AG04450 (cell line): ENCODE measurements at regions not wholly inside any gene's neighbourhood (a gene's known extent, or its start where the extent isn't known, plus 50 kb on each side); places are given as distances from the start of the nearest gene placed in this dataset.

Experiments
- CTCF ChIA-PET: fragments of 300-600, 350-600 bp; formaldehyde crosslinking; extraction: SDS; loops from one replicate; lab custom pipeline; 2022; ENCODE audit warnings: antibody characterized with exemption, inconsistent platforms; lab: Charles Lee
- POLR2A ChIA-PET: fragments of 350-600 bp; formaldehyde crosslinking; extraction: SDS; loops from one replicate; lab custom pipeline; 2021; ENCODE audit warnings: antibody characterized with exemption, inconsistent platforms; lab: Yijun Ruan, JAX
- DNase-seq: peaks from one replicate; pipeline ENCODE4 v3.0.0-alpha.2; 2011; ENCODE audit warnings: low read depth, low spot score
- H3K27ac ChIP-seq: one replicate; pipeline ENCODE4 v1.5.1; 2012; ENCODE audit warnings: low read depth, low read length, control low read depth
- H3K27me3 ChIP-seq: one replicate; pipeline ENCODE4 v1.6.0; 2012; ENCODE audit warnings: low read length; ENCODE audit not compliant: control insufficient read depth, insufficient read depth
- H3K4me3 ChIP-seq: 2 replicates; pipeline ENCODE4 v1.5.1; 2011; ENCODE audit warnings: mild to moderate bottlenecking, low read depth, low read length, control low read depth
- H3K9me3 ChIP-seq: 2 replicates; pipeline ENCODE4 v1.5.1; 2012; ENCODE audit warnings: low read length; ENCODE audit not compliant: control insufficient read depth, insufficient read depth
- CTCF ChIP-seq: IDR thresholded peaks from 2 replicates; pipeline ENCODE4 v1.5.1; 2011; ENCODE audit warnings: low read depth, low read length, control low read depth, inconsistent platforms

- Histone ChIP-seq H3K27me3 (no peaks in the 10 kb centered on the region), H3K9me3 (peaks cover 9% of the 10 kb centered on the region; the same call in 1 of the 2 replicates), H3K27ac (peak overlapping the region; percentile 85), H3K4me3 (peak overlapping the region; percentile 25)
- DNase-seq: peak; percentile 96
- ChIA-PET POLR2A (interaction anchor here (0.6 to 1.2 kb wide), 2 partner anchors 41 to 221 kb away, joined by 3 read pairs; no protein-coding TSS in a partner anchor), CTCF (interaction anchor here (0.9 to 2.8 kb wide), 7 partner anchors 21 to 322 kb away, joined by 3 to 16 read pairs (median 4); no protein-coding TSS in a partner anchor)
- TF ChIP-seq CTCF: no peak
Measured at GRCh38 chr16:85395207-85395912, 217.8 kb upstream of the GSE1 start.

GRCh38 chr16:85395913-85396878 lies 216.9 kb upstream of the GSE1 start:
- CTCF ChIA-PET: interaction anchor here (0.5 to 2.8 kb wide), 7 partner anchors 20 to 281 kb away, joined by 3 to 7 read pairs (median 4); no protein-coding TSS in a partner anchor

GRCh38 chr16:85396879-85397871 lies 215.9 kb upstream of the GSE1 start:
- H3K9me3 ChIP-seq: peaks cover 12% of the 10 kb centered on the region
- TF ChIP-seq CTCF: no peak
- H3K27ac ChIP-seq: no peak overlapping the region
- ChIA-PET CTCF (interaction anchor here (1.1 to 2.8 kb wide), 2 partner anchors 19 to 24 kb away, joined by 3 to 6 read pairs; no protein-coding TSS in a partner anchor), POLR2A (no interaction called here)
- no peaks in the 10 kb centered on the region for H3K27me3 ChIP-seq
- DNase-seq: no peak
- no peak overlapping the region for H3K4me3 ChIP-seq

More at GRCh38 chr16:85395913-85396878, 216.9 kb upstream of the GSE1 start:
- Histone ChIP-seq H3K27ac (peak overlapping the region; percentile 85), H3K27me3 (no peaks in the 10 kb centered on the region), H3K9me3 (peaks cover 14% of the 10 kb centered on the region), H3K4me3 (peak overlapping the region; percentile 25; the same call in 1 of the 2 replicates)
- TF ChIP-seq CTCF: no peak
- DNase-seq: no peak
- POLR2A ChIA-PET: interaction anchor here (1.2 kb wide), 1 partner anchor 220 kb away, joined by 3 read pairs; no protein-coding TSS in a partner anchor

GRCh38 chr16:85398050-85398451 lies 215.1 kb upstream of the GSE1 start:
- ChIA-PET CTCF (interaction anchor here (1.1 to 2.8 kb wide), 2 partner anchors 18 to 23 kb away, joined by 3 to 6 read pairs; no protein-coding TSS in a partner anchor), POLR2A (no interaction called here)
- peaks cover 12% of the 10 kb centered on the region for H3K9me3 ChIP-seq
- no peak overlapping the region for H3K27ac ChIP-seq
- DNase-seq: no peak
- no peak for TF ChIP-seq CTCF
- H3K4me3 ChIP-seq: no peak overlapping the region
- H3K27me3 ChIP-seq: no peaks in the 10 kb centered on the region
